Neural progenitor cell (in vitro differentiated cells): ENCODE measurements at regions not wholly inside any gene's neighbourhood (a gene's known extent, or its start where the extent isn't known, plus 50 kb on each side); places are given as distances from the start of the nearest gene placed in this dataset.

Source experiments
- CTCF ChIP-seq: fragments of 200-600 bp; sonication (generic); IDR thresholded peaks from 2 replicates; pipeline ENCODE4 v1.5.1; 2017; ENCODE audit warnings: antibody characterized with exemption, mild to moderate bottlenecking
- EZH2 ChIP-seq: fragments of 200-600 bp; sonication (generic); IDR thresholded peaks from 2 replicates; pipeline ENCODE4 v1.6.1; 2017; ENCODE audit warnings: antibody characterized with exemption, mild to moderate bottlenecking, moderate library complexity

GRCh38 chr3:67228136-67228535 lies 230.0 kb downstream of the KBTBD8 start:
- TF ChIP-seq CTCF (no peak), EZH2 (no peak)
